H1 (cell line): ENCODE measurements at regions not wholly inside any gene's neighbourhood (a gene's known extent, or its start where the extent isn't known, plus 50 kb on each side); places are given as distances from the start of the nearest gene placed in this dataset.

Experiments used
- CTCF ChIA-PET: fragments of 300-600 bp; sonication (Branson Sonifier 250); formaldehyde crosslinking; loops from one replicate; lab custom pipeline; 2021; ENCODE audit not compliant: partially characterized antibody; lab: Charles Lee
- POLR2A ChIA-PET: fragments of 300-600 bp; sonication (Branson Sonifier 250); formaldehyde crosslinking; loops from one replicate; lab custom pipeline; 2021; ENCODE audit warnings: inconsistent platforms; ENCODE audit not compliant: partially characterized antibody; lab: Charles Lee
- DNase-seq, 2 experiments: peaks; one replicate each; pipeline versions ENCODE4 v3.0.0 to v3.0.0-alpha.2; 2010 to 2022; ENCODE audit warnings: low spot score in 2 of 2, low read depth in 1 of 2, mixed read lengths in 1 of 2
- FAIRE-seq: peaks from 2 replicates; lab custom pipeline; 2011; peaks lifted over from hg19 to GRCh38; lab: Jason Lieb, UNC
- H2AFZ ChIP-seq: 2 replicates; pipeline ENCODE4 v1.8.1; 2012; ENCODE audit warnings: low read length, inconsistent platforms
- H2AK5ac ChIP-seq: 2 replicates; pipeline ENCODE4 v1.6.1; 2013; ENCODE audit warnings: low read depth, low read length
- H2BK120ac ChIP-seq: replicated peaks from 2 replicates; pipeline ENCODE3; 2013; ENCODE audit warnings: low read depth, low read length, inconsistent platforms
- H2BK12ac ChIP-seq: 2 replicates; pipeline ENCODE4 v1.6.1; 2013; ENCODE audit warnings: low read depth, low read length
- H2BK15ac ChIP-seq: 2 replicates; pipeline ENCODE4 v1.6.1; 2013; ENCODE audit warnings: low read length
- H2BK20ac ChIP-seq: 2 replicates; pipeline ENCODE4 v1.6.1; 2013; ENCODE audit warnings: low read length
- H2BK5ac ChIP-seq: 2 replicates; pipeline ENCODE4 v1.6.1; 2013; ENCODE audit warnings: low read depth, low read length
- H3K14ac ChIP-seq: 2 replicates; pipeline ENCODE4 v1.6.1; 2013; ENCODE audit warnings: inconsistent platforms; ENCODE audit not compliant: insufficient read length
- H3K18ac ChIP-seq: 2 replicates; pipeline ENCODE4 v1.6.1; 2013; ENCODE audit warnings: low read length; ENCODE audit errors: extremely low read depth
- H3K23ac ChIP-seq: 2 replicates; pipeline ENCODE4 v1.6.1; 2013; ENCODE audit warnings: inconsistent platforms; ENCODE audit not compliant: insufficient read length
- H3K23me2 ChIP-seq: 2 replicates; pipeline ENCODE4 v1.6.1; 2013; ENCODE audit warnings: low read depth, low read length
- H3K27ac ChIP-seq: 2 replicates; pipeline ENCODE4 v1.6.1; 2011; ENCODE audit warnings: low read depth, low read length, inconsistent platforms
- H3K27me3 ChIP-seq, 4 experiments: replicated peaks in 1 of 4; 1 replicate in 1 of 4; 2 replicates in 3 of 4; pipeline versions ENCODE4 v1.6.1 to v1.8.1; 2011 to 2013; ENCODE audit warnings: low read length in 3 of 4, mild to moderate bottlenecking in 3 of 4, inconsistent platforms in 2 of 4, mixed read lengths in 2 of 4, moderate library complexity in 1 of 4; ENCODE audit not compliant: control insufficient read depth in 3 of 4, insufficient read depth in 3 of 4; ENCODE audit errors: extremely low read depth in 1 of 4
- H3K36me3 ChIP-seq, 4 experiments: 2 replicates each; pipeline versions ENCODE4 v1.6.1 to v1.8.1; 2011 to 2013; ENCODE audit warnings: mild to moderate bottlenecking in 4 of 4, low read length in 3 of 4, moderate library complexity in 2 of 4, control low read depth in 1 of 4, inconsistent platforms in 1 of 4; ENCODE audit not compliant: insufficient read depth in 4 of 4, control insufficient read depth in 2 of 4
- H3K4ac ChIP-seq: replicated peaks from 2 replicates; pipeline ENCODE3; 2013; ENCODE audit warnings: low read length, low read depth, mixed read lengths, inconsistent platforms; ENCODE audit not compliant: insufficient read length
- H3K4me1 ChIP-seq, 4 experiments: replicated peaks in 1 of 4; 1 replicate in 1 of 4; 2 replicates in 3 of 4; pipeline versions ENCODE4 v1.6.1 to v1.8.1; 2011 to 2013; ENCODE audit warnings: low read length in 3 of 4, inconsistent platforms in 2 of 4, mixed read lengths in 1 of 4; ENCODE audit not compliant: insufficient read depth in 4 of 4, control insufficient read depth in 3 of 4
- H3K4me2 ChIP-seq, 2 experiments: 2 replicates each; pipeline versions ENCODE4 v1.6.1 to v1.8.1; 2011 to 2013; ENCODE audit warnings: low read depth in 2 of 2, low read length in 2 of 2, control low read depth in 1 of 2, inconsistent platforms in 1 of 2, mild to moderate bottlenecking in 1 of 2; ENCODE audit not compliant: insufficient read depth in 1 of 2
- H3K4me3 ChIP-seq, 4 experiments: fragments of 200-600, 300-600 bp in 1 of 4; sonication (generic), shearing (Covaris generic), sonication (Bioruptor Twin) in 1 of 4; 2 replicates each; pipeline versions ENCODE4 v1.5.1 to v1.8.1; 2011 to 2016; ENCODE audit warnings: low read length in 4 of 4, low read depth in 3 of 4, control low read depth in 2 of 4, inconsistent platforms in 2 of 4, mild to moderate bottlenecking in 2 of 4, mixed read lengths in 1 of 4, moderate library complexity in 1 of 4; ENCODE audit not compliant: insufficient read depth in 2 of 4; ENCODE audit errors: extremely low read depth in 1 of 4
- H3K56ac ChIP-seq: replicated peaks from 2 replicates; pipeline ENCODE3; 2013; ENCODE audit warnings: low read depth, mild to moderate bottlenecking, mixed read lengths, low read length, inconsistent platforms; ENCODE audit not compliant: insufficient read length
- H3K79me1 ChIP-seq: 2 replicates; pipeline ENCODE4 v1.6.1; 2013; ENCODE audit warnings: low read depth, low read length, control low read depth
- H3K79me2 ChIP-seq, 2 experiments: 2 replicates each; pipeline versions ENCODE4 v1.6.1 to v1.8.1; 2012 to 2013; ENCODE audit warnings: low read length in 2 of 2, mild to moderate bottlenecking in 2 of 2, inconsistent platforms in 1 of 2; ENCODE audit not compliant: insufficient read depth in 2 of 2, control insufficient read depth in 1 of 2
- H3K9ac ChIP-seq, 4 experiments: replicated peaks in 1 of 4; 1 replicate in 1 of 4; 2 replicates in 3 of 4; pipeline versions ENCODE4 v1.6.1 to v1.8.1; 2011 to 2013; ENCODE audit warnings: low read depth in 3 of 4, low read length in 3 of 4, control low read depth in 2 of 4, mild to moderate bottlenecking in 2 of 4, moderate library complexity in 2 of 4, inconsistent platforms in 1 of 4; ENCODE audit errors: extremely low read depth in 1 of 4
- H3K9me3 ChIP-seq, 2 experiments: 2 replicates each; pipeline versions ENCODE4 v1.6.1 to v1.8.1; 2012 to 2013; ENCODE audit warnings: mild to moderate bottlenecking in 2 of 2, moderate library complexity in 2 of 2, control low read depth in 1 of 2, inconsistent platforms in 1 of 2, low read depth in 1 of 2, low read length in 1 of 2, mixed read lengths in 1 of 2; ENCODE audit not compliant: insufficient read depth in 2 of 2
- H4K20me1 ChIP-seq, 2 experiments: replicated peaks in 1 of 2; 2 replicates each; pipeline versions ENCODE3 to v1.8.1; 2011 to 2013; ENCODE audit warnings: inconsistent platforms in 2 of 2, low read length in 2 of 2, mild to moderate bottlenecking in 1 of 2; ENCODE audit not compliant: insufficient read depth in 2 of 2, control insufficient read depth in 1 of 2
- H4K5ac ChIP-seq: 2 replicates; pipeline ENCODE4 v1.6.1; 2013; ENCODE audit warnings: low read length, low read depth, mixed read lengths, inconsistent platforms; ENCODE audit not compliant: insufficient read length
- H4K8ac ChIP-seq: 2 replicates; pipeline ENCODE4 v1.8.0; 2013; ENCODE audit warnings: mild to moderate bottlenecking, moderate library complexity, low read length, inconsistent platforms; ENCODE audit not compliant: insufficient read depth; ENCODE audit errors: extremely low read depth
- H4K91ac ChIP-seq: replicated peaks from 2 replicates; pipeline ENCODE3; 2013; ENCODE audit warnings: low read length, mixed read lengths, inconsistent platforms; ENCODE audit not compliant: insufficient read length
- POLR2A ChIP-seq, 2 experiments: IDR thresholded peaks; 1 replicate in 1 of 2; 2 replicates in 1 of 2; pipeline ENCODE4 v1.6.1; 2011; ENCODE audit warnings: low read depth in 2 of 2, low read length in 2 of 2, mild to moderate bottlenecking in 2 of 2; ENCODE audit errors: control extremely low read depth in 1 of 2
- ZNF274 ChIP-seq: IDR thresholded peaks from 2 replicates; pipeline ENCODE4 v1.7.0; 2012; ENCODE audit warnings: low read length, borderline replicate concordance; ENCODE audit errors: extremely low read depth
- TF ChIP-seq, protein P1 (sequence below): fragments of 300-600 bp; sonication (generic); IDR thresholded peaks from 2 replicates; pipeline ENCODE4 v1.7.1; 2012; ENCODE audit warnings: low read length, moderate library complexity, mild to moderate bottlenecking, inconsistent platforms; ENCODE audit not compliant: insufficient replicate concordance

GRCh38 chr3:70780790-70781189 lies 468.4 kb upstream of the MDFIC2 start:
- no peaks in the 10 kb centered on the region for H3K79me2 ChIP-seq
- H3K4me3 ChIP-seq, result no peak overlapping the region
- no peak overlapping the region for H2AK5ac ChIP-seq
- no peak overlapping the region for H2BK20ac ChIP-seq
- DNase-seq (no peak), FAIRE-seq (no peak)
- no peaks in the 10 kb centered on the region for H3K23me2 ChIP-seq
- H4K5ac ChIP-seq, result no peak overlapping the region
- no peak overlapping the region for H3K9ac ChIP-seq
- no peak overlapping the region for H2AFZ ChIP-seq
- H2BK15ac ChIP-seq, result no peak overlapping the region
- no peaks in the 10 kb centered on the region for H3K4me1 ChIP-seq
- no peak overlapping the region for H3K27ac ChIP-seq
- no peak overlapping the region for H3K4ac ChIP-seq
- H4K20me1 ChIP-seq, result no peaks in the 10 kb centered on the region
- H3K4me2 ChIP-seq, result no peak overlapping the region
- no peaks in the 10 kb centered on the region for H3K36me3 ChIP-seq
- H3K14ac ChIP-seq, result no peak overlapping the region
- CTCF ChIA-PET, result no interaction called here
- H3K79me1 ChIP-seq, result no peaks in the 10 kb centered on the region
- H4K8ac ChIP-seq, result no peak overlapping the region
- no peak overlapping the region for H2BK5ac ChIP-seq
- H3K18ac ChIP-seq, result no peak overlapping the region
- no peak overlapping the region for H3K56ac ChIP-seq
- no peaks in the 10 kb centered on the region for H3K27me3 ChIP-seq
- H3K9me3 ChIP-seq, result no peaks in the 10 kb centered on the region
- H4K91ac ChIP-seq, result no peak overlapping the region
- H3K23ac ChIP-seq, result no peak overlapping the region
- H2BK120ac ChIP-seq, result no peak overlapping the region
- no peak overlapping the region for H2BK12ac ChIP-seq
- POLR2A ChIA-PET, result no interaction called here
- TF ChIP-seq POLR2A (IDR thresholded peaks at IDR 0.05; ENCODE audit: control extremely low read depth in 1 of 2, low read depth in 2 of 2, low read length in 2 of 2), result no peak
- TF ChIP-seq, protein P1, sequence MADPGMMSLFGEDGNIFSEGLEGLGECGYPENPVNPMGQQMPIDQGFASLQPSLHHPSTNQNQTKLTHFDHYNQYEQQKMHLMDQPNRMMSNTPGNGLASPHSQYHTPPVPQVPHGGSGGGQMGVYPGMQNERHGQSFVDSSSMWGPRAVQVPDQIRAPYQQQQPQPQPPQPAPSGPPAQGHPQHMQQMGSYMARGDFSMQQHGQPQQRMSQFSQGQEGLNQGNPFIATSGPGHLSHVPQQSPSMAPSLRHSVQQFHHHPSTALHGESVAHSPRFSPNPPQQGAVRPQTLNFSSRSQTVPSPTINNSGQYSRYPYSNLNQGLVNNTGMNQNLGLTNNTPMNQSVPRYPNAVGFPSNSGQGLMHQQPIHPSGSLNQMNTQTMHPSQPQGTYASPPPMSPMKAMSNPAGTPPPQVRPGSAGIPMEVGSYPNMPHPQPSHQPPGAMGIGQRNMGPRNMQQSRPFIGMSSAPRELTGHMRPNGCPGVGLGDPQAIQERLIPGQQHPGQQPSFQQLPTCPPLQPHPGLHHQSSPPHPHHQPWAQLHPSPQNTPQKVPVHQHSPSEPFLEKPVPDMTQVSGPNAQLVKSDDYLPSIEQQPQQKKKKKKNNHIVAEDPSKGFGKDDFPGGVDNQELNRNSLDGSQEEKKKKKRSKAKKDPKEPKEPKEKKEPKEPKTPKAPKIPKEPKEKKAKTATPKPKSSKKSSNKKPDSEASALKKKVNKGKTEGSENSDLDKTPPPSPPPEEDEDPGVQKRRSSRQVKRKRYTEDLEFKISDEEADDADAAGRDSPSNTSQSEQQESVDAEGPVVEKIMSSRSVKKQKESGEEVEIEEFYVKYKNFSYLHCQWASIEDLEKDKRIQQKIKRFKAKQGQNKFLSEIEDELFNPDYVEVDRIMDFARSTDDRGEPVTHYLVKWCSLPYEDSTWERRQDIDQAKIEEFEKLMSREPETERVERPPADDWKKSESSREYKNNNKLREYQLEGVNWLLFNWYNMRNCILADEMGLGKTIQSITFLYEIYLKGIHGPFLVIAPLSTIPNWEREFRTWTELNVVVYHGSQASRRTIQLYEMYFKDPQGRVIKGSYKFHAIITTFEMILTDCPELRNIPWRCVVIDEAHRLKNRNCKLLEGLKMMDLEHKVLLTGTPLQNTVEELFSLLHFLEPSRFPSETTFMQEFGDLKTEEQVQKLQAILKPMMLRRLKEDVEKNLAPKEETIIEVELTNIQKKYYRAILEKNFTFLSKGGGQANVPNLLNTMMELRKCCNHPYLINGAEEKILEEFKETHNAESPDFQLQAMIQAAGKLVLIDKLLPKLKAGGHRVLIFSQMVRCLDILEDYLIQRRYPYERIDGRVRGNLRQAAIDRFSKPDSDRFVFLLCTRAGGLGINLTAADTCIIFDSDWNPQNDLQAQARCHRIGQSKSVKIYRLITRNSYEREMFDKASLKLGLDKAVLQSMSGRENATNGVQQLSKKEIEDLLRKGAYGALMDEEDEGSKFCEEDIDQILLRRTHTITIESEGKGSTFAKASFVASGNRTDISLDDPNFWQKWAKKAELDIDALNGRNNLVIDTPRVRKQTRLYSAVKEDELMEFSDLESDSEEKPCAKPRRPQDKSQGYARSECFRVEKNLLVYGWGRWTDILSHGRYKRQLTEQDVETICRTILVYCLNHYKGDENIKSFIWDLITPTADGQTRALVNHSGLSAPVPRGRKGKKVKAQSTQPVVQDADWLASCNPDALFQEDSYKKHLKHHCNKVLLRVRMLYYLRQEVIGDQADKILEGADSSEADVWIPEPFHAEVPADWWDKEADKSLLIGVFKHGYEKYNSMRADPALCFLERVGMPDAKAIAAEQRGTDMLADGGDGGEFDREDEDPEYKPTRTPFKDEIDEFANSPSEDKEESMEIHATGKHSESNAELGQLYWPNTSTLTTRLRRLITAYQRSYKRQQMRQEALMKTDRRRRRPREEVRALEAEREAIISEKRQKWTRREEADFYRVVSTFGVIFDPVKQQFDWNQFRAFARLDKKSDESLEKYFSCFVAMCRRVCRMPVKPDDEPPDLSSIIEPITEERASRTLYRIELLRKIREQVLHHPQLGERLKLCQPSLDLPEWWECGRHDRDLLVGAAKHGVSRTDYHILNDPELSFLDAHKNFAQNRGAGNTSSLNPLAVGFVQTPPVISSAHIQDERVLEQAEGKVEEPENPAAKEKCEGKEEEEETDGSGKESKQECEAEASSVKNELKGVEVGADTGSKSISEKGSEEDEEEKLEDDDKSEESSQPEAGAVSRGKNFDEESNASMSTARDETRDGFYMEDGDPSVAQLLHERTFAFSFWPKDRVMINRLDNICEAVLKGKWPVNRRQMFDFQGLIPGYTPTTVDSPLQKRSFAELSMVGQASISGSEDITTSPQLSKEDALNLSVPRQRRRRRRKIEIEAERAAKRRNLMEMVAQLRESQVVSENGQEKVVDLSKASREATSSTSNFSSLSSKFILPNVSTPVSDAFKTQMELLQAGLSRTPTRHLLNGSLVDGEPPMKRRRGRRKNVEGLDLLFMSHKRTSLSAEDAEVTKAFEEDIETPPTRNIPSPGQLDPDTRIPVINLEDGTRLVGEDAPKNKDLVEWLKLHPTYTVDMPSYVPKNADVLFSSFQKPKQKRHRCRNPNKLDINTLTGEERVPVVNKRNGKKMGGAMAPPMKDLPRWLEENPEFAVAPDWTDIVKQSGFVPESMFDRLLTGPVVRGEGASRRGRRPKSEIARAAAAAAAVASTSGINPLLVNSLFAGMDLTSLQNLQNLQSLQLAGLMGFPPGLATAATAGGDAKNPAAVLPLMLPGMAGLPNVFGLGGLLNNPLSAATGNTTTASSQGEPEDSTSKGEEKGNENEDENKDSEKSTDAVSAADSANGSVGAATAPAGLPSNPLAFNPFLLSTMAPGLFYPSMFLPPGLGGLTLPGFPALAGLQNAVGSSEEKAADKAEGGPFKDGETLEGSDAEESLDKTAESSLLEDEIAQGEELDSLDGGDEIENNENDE, result no peak
- no peak for TF ChIP-seq ZNF274
